Fibroblast of lung (primary cell): ENCODE measurements at regions not wholly inside any gene's neighbourhood (a gene's known extent, or its start where the extent isn't known, plus 50 kb on each side); places are given as distances from the start of the nearest gene placed in this dataset.

Experiments used
- DNase-seq, 2 donors: peaks; one replicate each; pipeline versions ENCODE4 v3.0.0 to v3.0.0-alpha.2; 2010; ENCODE audit warnings: low read depth in 2 of 2
- H2AFZ ChIP-seq: 2 replicates; pipeline ENCODE4 v1.5.1; 2012; ENCODE audit warnings: low read length, control low read depth, inconsistent platforms
- H3K27ac ChIP-seq: 2 replicates; pipeline ENCODE4 v1.5.1; 2011; ENCODE audit warnings: low read length, control low read depth; ENCODE audit not compliant: insufficient read depth
- H3K27me3 ChIP-seq: 2 replicates; pipeline ENCODE4 v1.5.1; 2011; ENCODE audit warnings: mild to moderate bottlenecking, low read length; ENCODE audit not compliant: control insufficient read depth, insufficient read depth
- H3K36me3 ChIP-seq: 2 replicates; pipeline ENCODE4 v1.5.1; 2011; ENCODE audit warnings: low read length; ENCODE audit not compliant: control insufficient read depth, insufficient read depth
- H3K4me1 ChIP-seq: 2 replicates; pipeline ENCODE4 v1.5.1; 2011; ENCODE audit warnings: low read length; ENCODE audit not compliant: control insufficient read depth, insufficient read depth; ENCODE audit errors: extremely low read depth
- H3K4me2 ChIP-seq: 2 replicates; pipeline ENCODE4 v1.5.1; 2011; ENCODE audit warnings: low read length, control low read depth; ENCODE audit not compliant: insufficient read depth; ENCODE audit errors: extremely low read depth
- H3K4me3 ChIP-seq, 4 experiments: fragments of 200-600 bp in 1 of 4; sonication (generic) in 1 of 4; replicated peaks in 1 of 4; 2 replicates each; pipeline ENCODE4 v1.5.1; 2011 to 2016; ENCODE audit warnings: low read length in 4 of 4, low read depth in 3 of 4, mild to moderate bottlenecking in 3 of 4, control low read depth in 2 of 4, inconsistent platforms in 1 of 4, mixed read lengths in 1 of 4; ENCODE audit not compliant: insufficient read depth in 1 of 4; ENCODE audit errors: control extremely low read depth in 1 of 4
- H3K79me2 ChIP-seq: 2 replicates; pipeline ENCODE4 v1.5.1; 2012; ENCODE audit warnings: mild to moderate bottlenecking, low read length, inconsistent platforms; ENCODE audit not compliant: control insufficient read depth, insufficient read depth
- H3K9ac ChIP-seq: 2 replicates; pipeline ENCODE4 v1.5.1; 2011; ENCODE audit warnings: mild to moderate bottlenecking, low read length, control low read depth; ENCODE audit not compliant: insufficient read depth
- H3K9me3 ChIP-seq: 2 replicates; pipeline ENCODE4 v1.5.1; 2012; ENCODE audit warnings: low read depth, low read length; ENCODE audit not compliant: control insufficient read depth, insufficient read depth
- H4K20me1 ChIP-seq: 2 replicates; pipeline ENCODE4 v1.5.1; 2011; ENCODE audit warnings: low read length; ENCODE audit not compliant: control insufficient read depth, insufficient read depth; ENCODE audit errors: extremely low read depth
- EZH2 ChIP-seq: IDR thresholded peaks from 2 replicates; pipeline ENCODE4 v1.5.1; 2012; ENCODE audit warnings: low read length, control low read depth, mild to moderate bottlenecking; ENCODE audit errors: missing control alignments
- TF ChIP-seq, protein P1 (sequence below), 2 donors: IDR thresholded peaks in 1 of 2; conservative IDR thresholded peaks in 1 of 2; 1 replicate in 1 of 2; 2 replicates in 1 of 2; pipeline ENCODE4 v1.5.1; 2011 to 2012; ENCODE audit warnings: low read length in 2 of 2, control low read depth in 1 of 2, inconsistent platforms in 1 of 2, low read depth in 1 of 2, mild to moderate bottlenecking in 1 of 2

DNA sequence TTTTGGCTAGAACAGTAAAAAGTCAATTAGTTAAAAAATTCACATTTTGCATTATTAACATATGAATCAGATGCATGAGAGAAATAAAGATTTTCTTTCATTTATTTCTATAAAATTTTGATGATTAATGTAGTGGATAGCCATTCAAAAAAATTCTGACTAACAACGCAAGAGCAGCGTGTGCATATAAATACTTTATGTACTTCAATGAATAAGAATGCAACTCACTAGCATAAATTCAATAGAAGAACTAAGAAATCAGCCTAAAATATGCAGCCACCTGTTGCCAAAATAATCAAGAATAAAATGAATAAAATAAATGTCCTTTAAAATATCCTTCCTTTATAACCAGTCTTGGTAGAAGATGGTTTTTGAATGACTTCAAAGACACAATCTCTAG lies 471.9 kb downstream of the PDGFC start:
- H3K27me3 ChIP-seq, result no peaks in the 10 kb centered on the region
- H3K4me2 ChIP-seq, result no peak overlapping the region
- TF ChIP-seq, protein P1, sequence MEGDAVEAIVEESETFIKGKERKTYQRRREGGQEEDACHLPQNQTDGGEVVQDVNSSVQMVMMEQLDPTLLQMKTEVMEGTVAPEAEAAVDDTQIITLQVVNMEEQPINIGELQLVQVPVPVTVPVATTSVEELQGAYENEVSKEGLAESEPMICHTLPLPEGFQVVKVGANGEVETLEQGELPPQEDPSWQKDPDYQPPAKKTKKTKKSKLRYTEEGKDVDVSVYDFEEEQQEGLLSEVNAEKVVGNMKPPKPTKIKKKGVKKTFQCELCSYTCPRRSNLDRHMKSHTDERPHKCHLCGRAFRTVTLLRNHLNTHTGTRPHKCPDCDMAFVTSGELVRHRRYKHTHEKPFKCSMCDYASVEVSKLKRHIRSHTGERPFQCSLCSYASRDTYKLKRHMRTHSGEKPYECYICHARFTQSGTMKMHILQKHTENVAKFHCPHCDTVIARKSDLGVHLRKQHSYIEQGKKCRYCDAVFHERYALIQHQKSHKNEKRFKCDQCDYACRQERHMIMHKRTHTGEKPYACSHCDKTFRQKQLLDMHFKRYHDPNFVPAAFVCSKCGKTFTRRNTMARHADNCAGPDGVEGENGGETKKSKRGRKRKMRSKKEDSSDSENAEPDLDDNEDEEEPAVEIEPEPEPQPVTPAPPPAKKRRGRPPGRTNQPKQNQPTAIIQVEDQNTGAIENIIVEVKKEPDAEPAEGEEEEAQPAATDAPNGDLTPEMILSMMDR (conservative IDR thresholded peaks at IDR 0.05 in 1 of 2, IDR thresholded peaks at IDR 0.05 in 1 of 2; ENCODE audit: low read depth in 1 of 2, low read length in 2 of 2), result no peak
- no peak for TF ChIP-seq EZH2

GRCh38 chr4:156497486-156497885 lies 474.1 kb downstream of the PDGFC start:
- H3K4me1 ChIP-seq, result no peaks in the 10 kb centered on the region
- H3K79me2 ChIP-seq, result no peaks in the 10 kb centered on the region
- H3K27me3 ChIP-seq, result no peaks in the 10 kb centered on the region
- H3K9ac ChIP-seq, result no peak overlapping the region
- no peaks in the 10 kb centered on the region for H3K36me3 ChIP-seq
- no peak for TF ChIP-seq EZH2
- TF ChIP-seq, protein P1 (conservative IDR thresholded peaks at IDR 0.05 in 1 of 2, IDR thresholded peaks at IDR 0.05 in 1 of 2; ENCODE audit: low read depth in 1 of 2, low read length in 2 of 2), result no peak
- H2AFZ ChIP-seq, result no peak overlapping the region
- no peaks in the 10 kb centered on the region for H4K20me1 ChIP-seq
- no peaks in the 10 kb centered on the region for H3K9me3 ChIP-seq
- H3K4me3 ChIP-seq, result no peak overlapping the region
- DNase-seq, result no peak
- H3K27ac ChIP-seq, result no peak overlapping the region
- no peak overlapping the region for H3K4me2 ChIP-seq

More for the DNA sequence above, 471.9 kb downstream of the PDGFC start:
- Histone ChIP-seq H4K20me1 (no peaks in the 10 kb centered on the region), H3K27ac (no peak overlapping the region), H3K4me3 (no peak overlapping the region), H3K9ac (no peak overlapping the region), H2AFZ (no peak overlapping the region), H3K79me2 (no peaks in the 10 kb centered on the region), H3K36me3 (no peaks in the 10 kb centered on the region), H3K9me3 (no peaks in the 10 kb centered on the region), H3K4me1 (no peaks in the 10 kb centered on the region)
- no peak for DNase-seq

DNA sequence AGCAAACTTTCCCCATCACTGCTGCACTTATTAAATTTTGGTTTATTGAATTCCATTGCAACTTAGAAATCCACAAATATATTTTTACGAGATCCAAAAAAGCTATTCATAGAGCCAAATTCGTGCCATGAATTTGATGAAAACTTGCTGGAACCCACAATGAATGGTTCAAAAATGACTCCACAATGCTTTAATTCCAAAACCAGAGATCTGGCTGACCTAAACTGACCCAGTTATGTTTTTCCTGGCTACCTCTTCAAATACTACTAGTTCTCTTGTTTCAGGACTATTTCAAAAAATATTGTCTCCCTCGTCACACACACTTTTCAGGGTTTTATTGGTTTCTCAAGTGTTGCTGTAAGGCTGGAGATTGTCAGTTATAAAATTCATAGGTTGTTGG lies 474.8 kb downstream of the PDGFC start:
- Histone ChIP-seq H3K36me3 (no peaks in the 10 kb centered on the region), H3K9ac (no peak overlapping the region), H2AFZ (no peak overlapping the region), H3K79me2 (no peaks in the 10 kb centered on the region), H3K9me3 (no peaks in the 10 kb centered on the region), H3K27me3 (no peaks in the 10 kb centered on the region), H3K27ac (no peak overlapping the region), H4K20me1 (no peaks in the 10 kb centered on the region), H3K4me3 (no peak overlapping the region), H3K4me2 (no peak overlapping the region), H3K4me1 (no peaks in the 10 kb centered on the region)
- peak; percentile 87 to 91 for DNase-seq
- TF ChIP-seq EZH2, result no peak
- TF ChIP-seq, protein P1 (conservative IDR thresholded peaks at IDR 0.05 in 1 of 2, IDR thresholded peaks at IDR 0.05 in 1 of 2; ENCODE audit: low read depth in 1 of 2, low read length in 2 of 2), result no peak
